B cell (primary cell): ENCODE measurements at regions not wholly inside any gene's neighbourhood (a gene's known extent, or its start where the extent isn't known, plus 50 kb on each side); places are given as distances from the start of the nearest gene placed in this dataset.

Source experiments
- EZH2 ChIP-seq: IDR thresholded peaks from 2 replicates; pipeline ENCODE4 v1.6.1; 2012; ENCODE audit warnings: borderline replicate concordance, low read depth, mild to moderate bottlenecking, moderate library complexity, low read length; ENCODE audit not compliant: insufficient read depth, poor library complexity, severe bottlenecking
- TF ChIP-seq, protein P1 (sequence below): fragments of 200-600 bp; IDR thresholded peaks from one replicate; pipeline ENCODE4 v1.8.0; 2022; ENCODE audit warnings: antibody characterized with exemption, mild to moderate bottlenecking

DNA sequence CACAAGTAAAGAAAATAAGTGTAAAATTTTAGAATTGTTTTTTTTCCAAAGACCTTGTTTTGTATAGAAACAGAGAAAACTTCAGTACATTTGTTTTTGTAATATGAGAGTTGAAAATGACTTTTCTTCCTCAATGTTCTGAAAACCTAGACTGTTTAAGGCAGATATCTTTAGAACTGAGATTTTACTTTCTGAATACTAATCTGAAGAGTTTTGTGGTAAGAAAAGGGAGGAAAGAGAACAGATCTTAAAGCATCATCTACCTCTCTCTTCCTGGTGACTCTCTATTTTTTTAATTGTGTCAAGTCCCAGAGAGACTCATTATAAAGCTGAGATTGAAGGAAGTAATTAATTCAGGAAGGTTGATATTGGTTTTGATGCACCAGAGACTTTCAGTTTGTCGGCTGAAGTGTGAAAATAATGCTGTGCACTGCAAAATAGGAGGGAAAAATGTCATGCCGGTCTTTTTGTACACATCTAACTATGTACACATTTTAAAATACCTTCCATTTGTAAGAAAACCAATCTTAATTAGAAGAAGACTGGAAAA is 142.1 kb upstream of the NAALADL2 start:
- TF ChIP-seq, protein P1, sequence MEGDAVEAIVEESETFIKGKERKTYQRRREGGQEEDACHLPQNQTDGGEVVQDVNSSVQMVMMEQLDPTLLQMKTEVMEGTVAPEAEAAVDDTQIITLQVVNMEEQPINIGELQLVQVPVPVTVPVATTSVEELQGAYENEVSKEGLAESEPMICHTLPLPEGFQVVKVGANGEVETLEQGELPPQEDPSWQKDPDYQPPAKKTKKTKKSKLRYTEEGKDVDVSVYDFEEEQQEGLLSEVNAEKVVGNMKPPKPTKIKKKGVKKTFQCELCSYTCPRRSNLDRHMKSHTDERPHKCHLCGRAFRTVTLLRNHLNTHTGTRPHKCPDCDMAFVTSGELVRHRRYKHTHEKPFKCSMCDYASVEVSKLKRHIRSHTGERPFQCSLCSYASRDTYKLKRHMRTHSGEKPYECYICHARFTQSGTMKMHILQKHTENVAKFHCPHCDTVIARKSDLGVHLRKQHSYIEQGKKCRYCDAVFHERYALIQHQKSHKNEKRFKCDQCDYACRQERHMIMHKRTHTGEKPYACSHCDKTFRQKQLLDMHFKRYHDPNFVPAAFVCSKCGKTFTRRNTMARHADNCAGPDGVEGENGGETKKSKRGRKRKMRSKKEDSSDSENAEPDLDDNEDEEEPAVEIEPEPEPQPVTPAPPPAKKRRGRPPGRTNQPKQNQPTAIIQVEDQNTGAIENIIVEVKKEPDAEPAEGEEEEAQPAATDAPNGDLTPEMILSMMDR, result no peak
- TF ChIP-seq EZH2, result no peak
